ENCODE measurements at regions not wholly inside any gene's neighbourhood (a gene's known extent, or its start where the extent isn't known, plus 50 kb on each side); places are given as distances from the start of the nearest gene placed in this dataset.

DNA sequence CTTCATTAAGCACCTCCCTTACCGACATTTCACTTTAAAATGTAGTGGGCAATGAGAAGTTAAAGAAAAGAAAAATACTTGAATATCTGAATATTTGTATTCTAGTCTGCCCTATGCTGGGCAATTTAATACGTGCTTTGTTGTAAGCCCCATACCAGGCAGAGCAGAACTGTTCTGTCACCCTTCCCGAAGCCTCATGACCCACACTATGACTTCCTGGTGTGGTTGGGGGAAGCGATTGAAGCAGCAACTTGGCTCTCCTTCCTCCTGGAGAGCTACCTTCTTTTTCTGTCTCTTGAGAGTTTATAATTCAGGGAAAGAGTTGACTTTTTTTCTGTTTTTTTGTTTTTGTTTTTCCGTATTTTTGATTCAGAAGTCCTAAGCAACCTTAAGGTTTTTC is 243.7 kb downstream of the INHBA start:
- H3K27ac Mint-ChIP-seq = no peak overlapping the region
- DNase-seq (ENCODE audit: low spot score) = no peak
- H3K4me3 Mint-ChIP-seq = no peak overlapping the region
- no peaks in the 10 kb centered on the region for H3K36me3 Mint-ChIP-seq (ENCODE audit: low read depth)
- peaks cover 4% of the 10 kb centered on the region for H3K9me3 Mint-ChIP-seq
- H3K4me1 Mint-ChIP-seq (ENCODE audit: low read depth) = no peaks in the 10 kb centered on the region
- no peaks in the 10 kb centered on the region for H3K27me3 Mint-ChIP-seq (ENCODE audit: low read depth)

DNA sequence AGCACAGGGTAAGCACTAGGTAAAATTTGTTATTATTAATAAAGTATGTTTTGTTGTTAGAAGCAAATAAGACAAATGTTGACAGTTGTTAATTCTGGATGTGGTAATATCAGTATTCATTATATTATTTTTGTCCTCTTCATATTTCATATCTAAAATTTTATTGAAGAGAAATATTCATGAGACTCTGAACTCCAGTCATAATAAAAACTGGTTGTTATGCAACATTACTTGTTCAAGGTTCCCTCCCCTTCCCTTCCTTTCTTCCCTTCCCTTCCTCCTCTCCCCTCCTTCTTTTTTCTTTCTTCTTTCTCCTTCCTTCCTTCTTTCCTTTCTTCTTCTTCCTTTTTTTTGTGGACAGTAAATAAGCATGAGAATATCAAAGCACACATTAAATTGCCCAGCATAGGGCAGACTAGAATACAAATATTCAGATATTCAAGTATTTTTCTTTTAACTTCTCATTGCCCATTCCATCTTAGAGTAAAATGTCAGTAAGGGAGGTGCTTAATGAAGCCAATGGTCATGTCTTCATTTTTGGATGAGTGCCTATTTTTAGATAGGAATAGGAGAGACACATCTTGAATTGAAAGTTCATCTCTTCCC is 245.0 kb downstream of the INHBA start:
- no peak overlapping the region for H3K4me3 Mint-ChIP-seq
- no peaks in the 10 kb centered on the region for H3K4me1 Mint-ChIP-seq (ENCODE audit: low read depth)
- H3K27ac Mint-ChIP-seq = no peak overlapping the region
- H3K27me3 Mint-ChIP-seq (ENCODE audit: low read depth) = no peaks in the 10 kb centered on the region
- no peaks in the 10 kb centered on the region for H3K36me3 Mint-ChIP-seq (ENCODE audit: low read depth)
- no peak for DNase-seq (ENCODE audit: low spot score)
- peaks cover 4% of the 10 kb centered on the region for H3K9me3 Mint-ChIP-seq

DNA sequence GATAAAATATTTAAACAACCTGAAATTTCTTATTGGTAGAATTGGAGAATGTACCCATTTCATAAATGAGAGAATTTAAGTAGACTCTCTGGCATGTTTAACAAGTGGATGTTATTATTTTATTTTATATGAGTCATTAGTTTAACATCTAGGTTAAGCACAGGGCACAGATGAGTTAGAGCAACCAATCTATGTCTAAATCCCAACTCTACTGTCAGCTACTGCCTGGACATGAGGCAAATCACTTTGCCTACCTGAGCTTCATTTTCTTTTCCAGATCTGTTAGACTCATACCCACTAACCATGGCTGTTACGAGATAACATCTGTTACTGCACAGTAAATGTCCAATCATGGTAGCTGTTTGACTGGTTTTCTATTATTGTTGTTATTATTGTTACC is 251.1 kb downstream of the INHBA start:
- DNase-seq (ENCODE audit: low spot score) = no peak
- Mint-ChIP-seq H3K4me3 (no peak overlapping the region), H3K4me1 (ENCODE audit: low read depth) (no peaks in the 10 kb centered on the region), H3K27ac (no peak overlapping the region), H3K9me3 (no peaks in the 10 kb centered on the region), H3K27me3 (ENCODE audit: low read depth) (no peaks in the 10 kb centered on the region), H3K36me3 (ENCODE audit: low read depth) (no peaks in the 10 kb centered on the region)

DNA sequence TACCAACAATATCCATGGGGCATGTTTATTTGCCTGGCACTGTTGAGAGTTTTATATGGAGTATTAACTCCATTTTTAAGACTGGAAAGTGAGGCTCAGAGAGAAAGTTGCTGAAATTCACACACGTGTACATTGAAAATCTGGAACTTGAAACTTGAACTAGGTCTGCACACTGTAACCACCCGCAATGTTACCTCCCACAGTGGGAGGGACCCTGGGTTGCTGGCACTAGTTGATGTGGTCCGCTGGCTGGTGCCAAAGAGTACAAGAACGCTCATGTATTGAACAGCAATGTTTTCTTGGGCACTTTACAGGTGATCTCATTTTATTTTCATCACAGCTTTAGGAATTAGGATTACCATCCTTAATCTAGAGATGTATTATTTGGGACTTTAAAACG is 253.2 kb downstream of the INHBA start:
- H3K36me3 Mint-ChIP-seq (ENCODE audit: low read depth) = no peaks in the 10 kb centered on the region
- no peak overlapping the region for H3K27ac Mint-ChIP-seq
- no peak for DNase-seq (ENCODE audit: low spot score)
- no peaks in the 10 kb centered on the region for H3K9me3 Mint-ChIP-seq
- H3K4me3 Mint-ChIP-seq = no peak overlapping the region
- H3K27me3 Mint-ChIP-seq (ENCODE audit: low read depth) = no peaks in the 10 kb centered on the region
- no peaks in the 10 kb centered on the region for H3K4me1 Mint-ChIP-seq (ENCODE audit: low read depth)

DNA sequence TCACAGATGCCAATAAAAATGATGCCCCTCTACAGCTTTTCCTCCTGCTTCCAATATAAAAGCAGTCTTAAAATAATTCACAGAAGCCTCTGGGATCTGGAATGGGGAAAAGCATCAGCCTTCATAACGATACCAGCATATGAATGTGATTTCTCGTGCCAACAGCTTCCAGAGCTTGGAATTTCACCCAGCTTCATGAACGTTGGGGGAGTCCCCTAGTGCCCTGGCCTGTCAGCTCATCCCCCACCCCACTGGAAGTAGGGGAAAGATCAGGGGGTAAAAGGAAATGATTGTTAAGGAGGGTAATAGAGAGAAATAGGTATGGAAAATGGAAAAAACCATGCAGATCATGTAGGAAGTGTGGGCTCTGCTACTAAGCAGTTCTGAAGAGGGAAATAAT is 253.6 kb downstream of the INHBA start:
- Mint-ChIP-seq H3K4me1 (ENCODE audit: low read depth) (no peaks in the 10 kb centered on the region), H3K4me3 (no peak overlapping the region), H3K36me3 (ENCODE audit: low read depth) (no peaks in the 10 kb centered on the region), H3K9me3 (no peaks in the 10 kb centered on the region), H3K27ac (no peak overlapping the region), H3K27me3 (ENCODE audit: low read depth) (no peaks in the 10 kb centered on the region)
- no peak for DNase-seq (ENCODE audit: low spot score)

DNA sequence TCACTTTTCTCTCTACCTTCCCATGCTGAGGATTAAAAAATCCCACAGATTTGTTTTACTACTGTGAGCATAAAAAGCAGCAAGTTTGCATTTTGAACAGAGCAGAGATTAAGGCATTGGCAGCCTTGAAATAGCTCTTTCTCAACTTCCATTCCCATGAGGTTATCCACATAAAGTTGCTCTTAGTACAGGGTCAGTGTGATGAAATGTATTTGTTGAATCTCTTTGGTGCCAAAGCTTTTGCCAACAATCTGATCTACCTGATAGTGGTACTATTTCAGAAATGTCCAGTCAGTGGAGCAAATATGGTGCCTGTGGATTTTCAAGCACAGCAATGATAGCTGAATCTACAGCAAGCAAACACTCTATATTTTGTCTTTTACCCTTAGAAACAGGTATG is 254.8 kb downstream of the INHBA start:
- Mint-ChIP-seq H3K27ac (no peak overlapping the region), H3K4me3 (no peak overlapping the region), H3K9me3 (no peaks in the 10 kb centered on the region), H3K4me1 (ENCODE audit: low read depth) (no peaks in the 10 kb centered on the region), H3K36me3 (ENCODE audit: low read depth) (no peaks in the 10 kb centered on the region), H3K27me3 (ENCODE audit: low read depth) (no peaks in the 10 kb centered on the region)
- DNase-seq (ENCODE audit: low spot score) = no peak

DNA sequence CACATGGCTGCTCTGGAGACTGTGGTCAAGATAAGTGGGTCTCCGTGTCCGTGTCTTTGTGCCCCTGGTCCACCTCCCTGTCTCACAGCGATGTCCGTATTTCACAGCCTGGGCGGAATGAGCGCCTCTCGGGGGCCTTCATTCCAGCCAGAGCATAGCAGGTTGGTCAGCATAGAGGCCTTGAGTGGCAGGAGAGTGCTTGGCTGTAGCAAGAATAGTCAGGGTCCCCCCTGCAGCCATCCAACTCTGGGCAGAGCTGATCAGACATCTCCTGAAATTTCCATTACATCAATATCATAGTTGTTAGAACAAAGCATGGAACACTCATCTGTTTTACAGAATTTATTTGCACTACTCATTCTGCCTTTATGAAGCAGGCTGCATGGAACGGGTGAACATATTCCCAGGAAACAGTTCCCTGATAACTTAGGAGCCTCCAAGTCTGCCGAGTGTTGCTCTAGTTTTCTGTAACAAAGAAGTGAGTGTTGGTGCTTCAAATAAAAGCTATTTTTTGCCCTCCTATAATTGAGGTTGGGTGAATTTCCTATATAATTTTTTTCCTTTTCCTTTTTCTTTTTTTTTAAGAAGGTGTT is 255.3 kb downstream of the INHBA start:
- no peaks in the 10 kb centered on the region for H3K4me1 Mint-ChIP-seq (ENCODE audit: low read depth)

DNA sequence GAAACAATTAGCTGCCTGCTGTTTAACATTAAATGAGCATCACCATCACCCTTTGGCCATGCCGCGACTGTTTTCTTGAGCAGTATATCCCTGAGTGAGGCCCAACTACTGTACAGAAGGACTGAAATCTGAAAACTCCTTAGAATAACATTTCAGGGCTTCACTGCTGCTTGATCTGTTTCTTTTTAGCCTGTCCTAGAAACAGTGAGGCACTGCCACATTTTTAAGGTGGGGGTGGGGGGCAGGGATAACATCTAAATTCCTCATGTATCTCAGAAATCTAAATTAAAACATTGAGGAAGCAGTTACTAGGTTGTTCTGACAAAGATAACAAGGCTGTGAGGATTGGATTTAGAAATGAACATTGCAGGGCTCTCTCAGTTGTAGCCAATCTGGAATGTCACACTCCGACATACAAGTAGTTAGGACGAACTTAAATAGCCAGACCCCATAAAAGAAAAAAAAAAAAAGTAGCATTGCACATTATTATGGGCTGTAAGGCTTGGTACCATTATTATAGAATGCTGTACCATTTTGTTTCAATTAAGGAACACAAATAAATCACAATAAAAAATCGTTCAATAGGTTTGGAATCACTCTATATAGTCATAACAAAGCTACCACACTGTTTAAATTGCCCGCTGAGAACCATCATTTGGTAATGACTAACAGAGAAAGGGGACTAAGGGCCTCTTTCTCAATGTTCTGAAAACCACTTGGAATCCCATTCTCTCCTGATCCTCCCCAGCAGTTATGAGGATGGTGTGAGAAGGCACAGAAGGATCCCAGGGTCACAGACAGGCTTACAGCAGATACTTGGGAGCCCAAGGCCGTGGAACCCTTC is 256.1 kb downstream of the INHBA start:
- Mint-ChIP-seq H3K27me3 (ENCODE audit: low read depth) (no peaks in the 10 kb centered on the region), H3K9me3 (no peaks in the 10 kb centered on the region)

More for the DNA sequence above, 255.3 kb downstream of the INHBA start:
- Mint-ChIP-seq H3K36me3 (ENCODE audit: low read depth) (no peaks in the 10 kb centered on the region), H3K27me3 (ENCODE audit: low read depth) (no peaks in the 10 kb centered on the region), H3K4me3 (no peak overlapping the region), H3K27ac (no peak overlapping the region), H3K9me3 (no peaks in the 10 kb centered on the region)
- no peak for DNase-seq (ENCODE audit: low spot score)

DNA sequence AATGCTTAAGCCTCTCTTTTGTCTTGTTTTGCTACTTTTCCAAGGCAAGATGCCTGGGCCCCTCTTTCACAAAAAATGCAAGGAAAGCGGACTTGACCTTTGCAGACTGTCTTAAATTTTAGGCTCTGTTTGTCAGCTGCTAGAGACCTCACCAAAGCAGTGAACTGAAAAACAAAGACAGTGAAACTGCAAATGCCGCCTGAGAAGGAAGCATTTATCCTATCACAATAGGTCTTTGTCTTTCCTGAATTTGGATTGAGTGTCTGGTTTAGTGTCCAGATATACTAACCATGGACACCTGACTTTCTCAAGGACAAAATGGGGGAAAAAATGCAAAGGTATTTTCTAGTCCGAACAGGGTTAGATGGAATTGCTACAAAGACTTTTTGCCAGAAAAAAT is 256.9 kb downstream of the INHBA start:
- H3K4me1 Mint-ChIP-seq (ENCODE audit: low read depth) = no peaks in the 10 kb centered on the region

More for the DNA sequence above, 256.1 kb downstream of the INHBA start:
- H3K27ac Mint-ChIP-seq = no peak overlapping the region
- H3K36me3 Mint-ChIP-seq (ENCODE audit: low read depth) = no peaks in the 10 kb centered on the region
- H3K4me1 Mint-ChIP-seq (ENCODE audit: low read depth) = no peaks in the 10 kb centered on the region
- H3K4me3 Mint-ChIP-seq = no peak overlapping the region
- no peak for DNase-seq (ENCODE audit: low spot score)

DNA sequence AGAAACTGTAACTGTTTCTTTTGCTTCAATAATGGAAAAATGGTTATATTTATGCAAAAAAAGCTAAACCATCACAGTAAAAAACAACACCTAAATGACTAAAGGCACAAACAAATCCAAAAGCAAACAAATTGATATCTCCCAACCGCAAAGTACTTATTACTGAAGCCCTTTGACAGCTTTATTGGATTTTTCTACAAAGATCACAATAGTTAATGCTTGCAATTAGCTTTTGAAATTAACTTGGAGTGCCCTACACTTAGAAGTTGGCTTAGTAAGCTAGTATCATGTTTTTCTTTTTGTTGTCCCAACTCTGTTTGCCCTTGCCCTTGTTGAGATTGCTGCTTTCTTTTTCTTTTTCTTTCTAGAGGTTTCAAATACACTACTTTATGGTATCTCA is 257.5 kb downstream of the INHBA start:
- no peaks in the 10 kb centered on the region for H3K36me3 Mint-ChIP-seq (ENCODE audit: low read depth)
- no peaks in the 10 kb centered on the region for H3K4me1 Mint-ChIP-seq (ENCODE audit: low read depth)
- H3K4me3 Mint-ChIP-seq = no peak overlapping the region
- no peak overlapping the region for H3K27ac Mint-ChIP-seq
- H3K27me3 Mint-ChIP-seq (ENCODE audit: low read depth) = no peaks in the 10 kb centered on the region
- DNase-seq (ENCODE audit: low spot score) = no peak
- no peaks in the 10 kb centered on the region for H3K9me3 Mint-ChIP-seq

More for the DNA sequence above, 256.9 kb downstream of the INHBA start:
- Mint-ChIP-seq H3K4me3 (no peak overlapping the region), H3K27me3 (ENCODE audit: low read depth) (no peaks in the 10 kb centered on the region), H3K27ac (no peak overlapping the region), H3K9me3 (no peaks in the 10 kb centered on the region), H3K36me3 (ENCODE audit: low read depth) (no peaks in the 10 kb centered on the region)
- DNase-seq (ENCODE audit: low spot score) = no peak

DNA sequence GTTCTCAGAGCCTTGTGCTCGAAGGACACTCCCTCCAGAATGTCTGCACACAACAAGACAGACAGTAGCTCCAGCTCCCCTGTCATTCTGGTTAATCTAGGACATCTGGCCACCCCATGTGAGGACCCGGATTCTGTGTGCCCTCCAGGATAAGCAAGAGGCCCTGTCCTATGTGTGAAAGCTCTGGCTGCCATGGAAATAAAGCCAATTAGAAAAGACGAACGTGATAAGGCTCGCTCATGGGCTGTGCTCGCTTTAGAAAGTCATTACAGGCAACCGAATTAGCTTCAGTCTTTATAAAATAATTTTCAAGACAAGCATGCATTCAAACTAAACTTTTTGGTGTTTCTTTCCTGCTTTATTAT is 263.4 kb downstream of the INHBA start:
- Mint-ChIP-seq H3K27me3 (ENCODE audit: low read depth) (no peaks in the 10 kb centered on the region), H3K27ac (no peak overlapping the region), H3K4me1 (ENCODE audit: low read depth) (no peaks in the 10 kb centered on the region), H3K36me3 (ENCODE audit: low read depth) (no peaks in the 10 kb centered on the region), H3K4me3 (no peak overlapping the region), H3K9me3 (peaks cover 22% of the 10 kb centered on the region)
- no peak for DNase-seq (ENCODE audit: low spot score)

DNA sequence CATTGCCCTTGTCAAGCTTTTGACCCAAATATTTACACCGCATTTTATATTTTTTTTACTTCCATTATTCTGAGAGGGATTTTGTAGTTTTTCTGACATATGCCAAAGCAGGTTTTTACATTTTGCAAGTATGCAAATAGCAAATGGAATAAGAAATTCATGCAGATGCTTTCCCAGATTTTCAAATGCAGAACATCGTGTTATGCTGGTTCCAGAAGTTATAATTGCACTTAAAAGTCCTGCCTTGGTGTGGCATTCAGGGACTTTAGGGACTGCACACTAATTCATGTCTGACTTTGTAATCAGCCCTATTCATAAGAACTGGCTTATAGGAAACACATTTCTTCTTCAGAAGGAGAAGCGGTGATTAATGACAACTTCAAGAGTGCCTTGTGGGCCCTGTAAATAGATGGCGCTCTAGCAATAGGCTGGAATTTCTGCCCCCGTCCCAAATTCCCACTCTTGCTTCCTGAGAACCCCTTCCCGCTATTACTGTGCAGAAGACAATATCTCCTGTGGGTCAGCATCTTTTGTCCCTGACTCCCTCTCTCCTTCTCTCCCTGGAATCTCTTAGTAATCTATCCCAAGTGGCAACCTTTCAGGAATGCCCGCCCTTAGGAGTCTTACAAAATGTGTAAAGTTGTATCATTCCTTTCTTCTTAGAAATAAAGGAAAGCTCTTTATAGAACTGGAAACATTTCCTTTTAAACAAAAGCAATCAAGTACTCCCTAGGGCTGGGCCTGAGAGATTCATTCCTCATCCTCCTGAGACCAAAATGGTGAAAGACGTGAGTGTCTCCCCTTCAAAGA is 264.0 kb downstream of the INHBA start:
- Mint-ChIP-seq H3K27ac (no peak overlapping the region), H3K9me3 (peaks cover 25% of the 10 kb centered on the region), H3K27me3 (ENCODE audit: low read depth) (no peaks in the 10 kb centered on the region), H3K36me3 (ENCODE audit: low read depth) (no peaks in the 10 kb centered on the region), H3K4me3 (no peak overlapping the region), H3K4me1 (ENCODE audit: low read depth) (no peaks in the 10 kb centered on the region)
- DNase-seq (ENCODE audit: low spot score) = no peak

DNA sequence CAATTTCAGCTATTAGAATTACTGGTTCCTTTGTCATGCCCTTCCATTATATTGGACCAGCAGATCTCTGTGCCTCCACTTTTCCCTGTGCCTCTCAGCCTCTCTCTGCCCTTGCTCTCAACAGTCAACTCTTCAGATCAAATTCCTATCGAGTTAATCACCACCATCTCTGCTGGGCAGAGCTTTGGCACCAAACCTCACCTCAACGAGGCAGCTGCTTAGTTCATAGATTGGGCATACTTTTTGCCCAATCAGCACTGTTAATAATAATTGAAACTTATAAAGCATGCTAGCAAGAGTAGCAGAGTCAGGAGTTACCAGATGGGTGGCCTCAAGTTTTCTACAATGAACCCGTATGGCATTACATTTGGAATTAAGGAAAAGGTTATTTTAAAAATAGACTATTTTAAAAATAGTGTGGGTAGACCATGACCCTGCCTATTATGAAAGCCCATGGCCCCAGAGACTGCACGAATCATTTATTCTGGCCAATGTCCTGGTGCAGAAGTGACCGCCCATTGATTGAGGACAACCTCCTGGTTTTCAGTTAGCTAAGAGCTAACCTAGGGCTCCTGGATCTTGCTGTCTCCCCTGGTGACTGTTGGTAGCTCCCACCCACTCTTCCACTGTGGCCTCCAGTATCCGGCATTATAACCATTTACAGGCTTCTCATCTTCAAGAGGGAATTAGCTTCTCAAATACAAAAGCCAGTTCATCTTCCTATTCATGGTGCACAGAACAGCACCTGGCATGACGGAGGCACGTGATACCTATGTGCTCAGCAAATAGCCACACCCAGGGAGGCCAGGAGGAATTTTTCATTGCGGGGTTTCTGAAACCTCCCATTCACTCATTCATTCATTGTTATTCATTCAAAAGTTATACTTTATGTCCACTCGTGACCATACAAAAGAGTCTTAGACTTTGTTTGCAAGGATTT is 265.4 kb downstream of the INHBA start:
- no peaks in the 10 kb centered on the region for H3K4me1 Mint-ChIP-seq (ENCODE audit: low read depth)
- no peak overlapping the region for H3K4me3 Mint-ChIP-seq
- H3K27ac Mint-ChIP-seq = no peak overlapping the region
- no peaks in the 10 kb centered on the region for H3K36me3 Mint-ChIP-seq (ENCODE audit: low read depth)
- peaks cover 25% of the 10 kb centered on the region for H3K9me3 Mint-ChIP-seq
- no peaks in the 10 kb centered on the region for H3K27me3 Mint-ChIP-seq (ENCODE audit: low read depth)
- DNase-seq (ENCODE audit: low spot score) = no peak
